H4 (cell line): ENCODE measurements at regions not wholly inside any gene's neighbourhood (a gene's known extent, or its start where the extent isn't known, plus 50 kb on each side); places are given as distances from the start of the nearest gene placed in this dataset.
A peak's percentile ranks its signal among the peaks of the same experiment; 100 is the strongest.
"Not testable (repeated sequence)": the region's sequence is repeated elsewhere in the genome, so short reads cannot be mapped to it uniquely, and the experiment has no call there.

Experiments
- DNase-seq: peaks from one replicate; pipeline ENCODE4 v3.0.0-alpha.2; 2015; ENCODE audit warnings: low spot score

DNA sequence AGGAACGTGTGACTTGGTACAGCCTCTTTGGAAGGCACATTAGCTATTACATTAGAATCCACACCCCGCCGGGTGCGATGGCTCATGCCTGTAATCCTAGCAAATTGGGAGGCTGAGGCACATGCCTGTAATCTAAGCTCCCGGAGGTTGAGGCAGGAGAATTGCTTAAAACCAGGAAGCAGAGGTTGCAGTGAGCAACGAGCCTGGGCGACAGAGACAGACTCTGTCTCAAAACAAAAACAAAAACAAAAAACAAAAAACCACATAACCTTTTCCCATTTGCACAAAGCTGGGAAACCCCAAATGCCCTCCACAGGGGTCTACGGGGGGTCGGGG is 82.7 kb upstream of the METTL9 start:
- not testable (repeated sequence) for DNase-seq

GRCh38 chr16:21517263-21517662 is 82.1 kb upstream of the METTL9 start:
- not testable (repeated sequence) for DNase-seq

GRCh38 chr16:21519361-21520133 is 79.8 kb upstream of the METTL9 start:
- not testable (repeated sequence) for DNase-seq

DNA sequence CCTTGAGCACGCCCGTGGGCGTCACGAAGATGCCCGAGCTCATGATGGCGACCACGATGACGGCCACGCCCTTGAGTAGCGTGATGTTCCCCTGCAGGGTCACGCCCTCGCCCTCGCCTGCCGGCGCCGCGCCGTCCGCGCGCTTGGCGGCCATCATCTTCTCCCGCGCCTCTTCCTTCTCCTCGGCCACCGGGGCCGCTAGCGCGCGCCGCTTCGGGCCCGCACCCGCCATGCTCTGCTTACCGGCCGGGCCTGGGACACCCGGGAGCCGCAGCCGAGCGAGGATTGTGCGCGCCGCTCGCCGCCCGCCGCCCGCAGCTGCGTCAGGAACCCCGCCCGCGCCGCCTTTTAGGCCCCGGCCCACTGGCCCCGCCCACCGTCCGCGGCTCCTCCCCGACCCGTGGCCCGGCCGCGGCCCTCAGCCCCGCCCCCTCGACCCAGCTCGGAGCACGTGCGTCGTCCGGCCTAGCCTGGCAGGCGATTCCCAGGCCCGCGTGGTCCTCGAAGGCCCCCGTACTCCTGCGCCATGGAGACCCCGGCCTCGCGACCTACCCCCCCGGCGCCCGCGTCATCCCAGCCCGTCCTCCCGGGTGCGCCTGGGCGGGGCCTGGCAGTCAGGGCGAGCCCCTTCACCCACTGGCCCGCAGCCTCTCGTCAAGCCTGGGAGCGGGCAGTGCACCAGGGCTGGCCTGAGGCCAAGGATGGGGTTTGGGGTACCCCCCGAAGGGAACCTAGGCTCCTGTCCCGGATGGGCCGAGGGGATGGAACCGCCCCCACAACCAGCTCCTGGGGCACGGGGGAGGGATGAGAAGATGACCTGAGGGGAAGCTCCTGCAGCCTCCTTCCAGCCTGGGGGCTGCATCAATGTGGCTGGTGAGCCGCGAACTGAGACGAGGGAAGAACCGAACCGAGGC is 79.0 kb upstream of the METTL9 start:
- DNase-seq, result peak; percentile 85

GRCh38 chr16:21521048-21521389 is 78.4 kb upstream of the METTL9 start:
- not testable (repeated sequence) for DNase-seq

DNA sequence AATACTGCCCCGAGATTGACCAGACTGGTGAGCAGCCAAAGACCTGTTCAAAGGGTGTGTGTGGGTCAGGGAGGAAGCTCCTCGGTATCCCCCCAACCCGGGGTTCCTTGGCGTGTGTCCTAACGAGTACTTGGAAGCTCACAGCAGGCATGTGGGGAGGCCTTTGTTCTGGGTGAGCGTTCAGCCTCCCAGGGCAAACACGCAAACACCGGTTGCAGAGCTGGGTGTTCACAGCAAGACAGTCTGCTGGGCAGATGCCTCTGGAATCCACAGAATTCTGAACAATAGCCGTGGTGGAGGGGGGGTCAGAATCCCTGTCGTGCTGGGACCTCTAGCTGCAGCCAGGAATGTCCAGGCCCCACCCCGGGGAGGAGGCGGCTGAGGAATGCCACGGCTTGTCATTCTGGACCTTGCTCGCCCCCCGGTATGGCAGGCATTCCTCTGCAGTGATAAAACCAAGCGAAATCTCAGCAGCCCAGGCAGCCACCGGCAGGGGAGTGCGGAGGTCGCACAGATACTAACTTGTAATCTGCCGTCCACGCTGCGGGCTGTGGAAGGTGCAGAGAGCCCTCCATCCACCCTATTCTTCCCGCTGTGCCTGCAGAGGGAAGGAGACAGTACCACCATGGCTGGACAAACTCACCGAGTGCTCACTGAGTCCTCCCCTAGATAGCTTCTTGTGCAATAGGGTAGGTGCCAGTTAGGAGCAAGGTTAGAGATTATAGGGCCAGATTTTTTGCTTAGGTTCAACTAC is 77.8 kb upstream of the METTL9 start:
- not testable (repeated sequence) for DNase-seq

GRCh38 chr16:21522846-21523245 is 76.5 kb upstream of the METTL9 start:
- DNase-seq, result not testable (repeated sequence)

GRCh38 chr16:21523411-21524067 is 75.8 kb upstream of the METTL9 start:
- DNase-seq, result no peak

DNA sequence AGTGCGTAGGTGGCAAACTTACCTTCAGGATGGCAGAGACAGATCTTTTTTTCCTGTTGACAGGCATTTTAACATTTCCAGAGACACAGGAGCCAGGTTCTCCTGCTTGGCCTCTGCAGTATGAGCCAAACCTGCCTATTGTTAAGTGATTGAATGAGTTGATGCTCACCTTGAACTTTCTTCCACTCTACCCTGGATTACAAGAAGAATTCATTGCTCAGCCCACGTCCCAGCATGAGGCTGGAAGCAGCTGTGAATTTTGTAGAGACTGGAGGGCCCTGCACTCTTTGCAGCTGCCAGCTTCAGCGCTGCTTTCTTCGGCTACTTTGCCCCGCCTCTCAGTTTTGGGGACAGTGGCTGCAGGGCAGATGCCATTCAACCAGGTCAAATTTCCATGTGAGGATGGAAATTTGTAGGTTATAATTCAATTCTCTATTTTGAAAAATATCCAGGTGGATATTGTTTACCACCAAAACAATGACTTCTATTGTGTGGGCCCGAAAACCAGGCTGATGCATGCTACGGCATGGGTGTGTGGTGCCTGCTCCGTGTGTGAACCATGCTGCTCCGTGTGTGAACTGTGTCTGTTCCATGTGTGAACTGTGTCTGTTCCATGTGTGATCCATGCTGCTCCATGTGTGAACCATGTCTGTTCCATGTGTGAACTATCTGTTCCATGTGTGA is 75.2 kb upstream of the METTL9 start:
- no peak for DNase-seq

DNA sequence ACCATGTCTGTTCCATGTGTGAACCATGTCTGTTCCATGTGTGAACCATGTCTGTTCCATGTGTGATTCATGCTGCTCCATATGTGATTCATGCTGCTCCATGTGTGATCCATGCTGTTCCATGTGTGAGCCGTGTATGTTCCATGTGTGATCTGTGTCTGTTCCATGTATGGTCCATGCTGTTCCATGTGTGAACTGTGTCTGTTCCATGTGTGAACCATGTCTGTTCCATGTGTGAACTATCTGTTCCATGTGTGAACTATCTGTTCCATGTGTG is 74.7 kb upstream of the METTL9 start:
- not testable (repeated sequence) for DNase-seq

- DNase-seq, result not testable (repeated sequence)
Observed at GRCh38 chr16:21525029-21525895, 74.1 kb upstream of the METTL9 start.

DNA sequence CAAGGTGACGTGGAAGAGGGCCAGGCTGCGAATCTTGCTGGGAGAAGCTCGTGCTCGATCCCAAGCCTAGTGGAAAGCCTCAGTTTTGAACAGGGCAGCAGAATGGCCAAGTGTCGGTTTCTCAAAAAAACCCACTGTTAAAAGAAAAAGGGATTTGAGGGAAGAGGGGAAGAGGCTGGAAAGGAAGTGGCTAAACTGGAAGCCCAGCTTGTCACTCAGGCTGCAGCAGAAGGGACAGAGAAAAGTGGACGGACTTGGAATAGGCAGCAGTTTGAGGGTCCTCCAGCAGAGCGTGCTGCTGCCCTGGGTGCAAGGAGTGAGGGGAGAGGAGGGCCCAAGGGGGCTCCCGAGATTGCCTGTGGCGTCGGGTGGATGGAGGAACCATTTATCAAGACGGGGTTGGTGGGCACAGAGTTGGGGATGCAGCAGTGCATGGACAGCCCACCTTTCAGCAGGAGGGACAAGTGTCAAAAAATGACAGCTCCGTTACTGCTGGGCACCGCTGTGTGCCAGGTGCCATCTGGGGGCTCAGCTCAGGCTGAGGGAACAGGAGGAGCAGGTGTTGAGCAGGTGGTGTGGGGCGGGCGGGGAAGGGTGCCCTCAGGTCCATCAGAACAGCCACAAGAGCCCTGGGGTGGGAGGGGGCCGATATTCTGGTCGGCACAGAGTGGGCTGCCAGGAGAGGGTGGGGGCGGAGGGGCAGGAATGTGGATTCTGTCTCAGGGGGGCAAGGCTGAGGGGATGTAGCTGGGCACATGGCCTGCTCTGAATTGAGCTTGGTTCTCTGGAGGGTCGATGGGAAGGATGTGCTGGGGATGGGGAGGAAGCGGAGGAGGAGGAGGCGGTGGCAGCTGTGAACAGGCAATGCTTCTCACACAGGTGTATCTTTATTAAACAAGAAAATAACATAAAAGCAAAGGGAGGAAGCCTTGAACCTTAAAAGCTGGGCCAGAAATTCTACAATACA is 73.1 kb upstream of the METTL9 start:
- not testable (repeated sequence) for DNase-seq

DNA sequence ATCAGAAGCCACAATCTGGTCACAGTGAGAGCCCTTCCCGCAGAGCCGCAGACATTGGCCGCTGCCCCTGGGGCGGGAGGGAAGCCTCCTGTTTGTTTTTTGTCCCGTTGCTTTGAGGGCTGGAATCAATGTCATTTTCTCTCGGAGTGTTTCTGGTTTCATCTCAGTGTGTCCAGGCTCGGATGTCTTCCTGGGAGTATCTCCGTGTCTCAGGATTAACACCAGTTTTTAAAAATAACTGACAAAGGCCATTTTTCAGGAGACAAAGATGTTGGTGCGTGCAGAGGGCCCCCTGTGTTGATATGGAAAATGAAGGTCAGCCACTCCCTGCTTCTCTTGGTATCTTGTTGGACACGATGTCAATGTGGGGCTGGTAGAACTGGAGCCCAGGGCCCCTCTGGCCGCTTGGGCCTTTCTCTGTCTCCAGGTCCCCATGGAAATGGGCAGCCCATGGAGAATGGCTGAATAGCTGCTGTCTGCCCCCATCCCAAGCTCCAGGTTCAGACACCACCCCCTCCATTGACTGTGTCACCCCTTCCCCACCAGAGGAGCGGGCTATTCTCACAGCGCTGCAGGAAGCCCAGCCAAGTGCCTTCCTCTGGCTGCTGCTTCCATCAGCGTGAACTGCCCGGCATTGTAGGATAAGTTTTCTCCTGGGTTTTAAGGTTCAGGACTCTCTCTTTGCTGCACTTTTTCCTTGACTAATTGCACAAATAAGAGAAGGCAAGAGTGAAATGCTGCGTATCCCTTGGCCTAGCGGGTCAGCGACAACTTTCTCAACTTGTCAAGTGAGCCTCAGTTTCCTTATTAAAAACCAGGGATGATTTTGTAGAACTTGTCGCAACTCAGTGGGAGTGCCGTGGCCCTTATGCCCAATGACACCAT is 72.2 kb upstream of the METTL9 start:
- no peak for DNase-seq

DNA sequence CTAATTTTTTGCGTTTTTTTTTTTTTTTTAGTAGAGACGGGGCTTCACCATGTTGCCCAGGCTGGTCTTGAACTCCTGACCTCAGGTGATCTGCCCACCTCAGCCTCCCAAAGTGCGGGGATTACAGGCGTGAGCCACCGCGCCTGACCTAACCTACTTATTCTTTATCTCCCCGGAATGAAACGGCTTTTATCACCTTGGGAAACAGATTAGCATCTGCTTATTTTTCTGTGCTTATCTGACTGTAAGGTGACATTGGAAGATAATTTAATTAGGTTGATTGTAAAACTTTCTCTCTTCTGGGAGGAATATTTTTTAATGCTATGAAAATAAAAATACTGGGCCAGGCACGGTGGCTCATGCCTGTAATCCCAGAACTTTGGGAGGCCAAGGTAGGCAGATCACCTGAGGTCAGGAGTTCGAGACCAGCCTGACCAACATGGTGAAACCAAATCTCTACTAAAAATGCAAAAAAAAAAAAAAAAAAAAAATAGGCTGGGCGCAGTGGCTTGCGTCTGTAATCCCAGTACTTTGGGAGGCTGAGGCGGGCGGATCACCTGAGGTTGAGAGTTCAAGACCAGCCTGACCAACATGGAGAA is 70.2 kb upstream of the METTL9 start:
- not testable (repeated sequence) for DNase-seq

GRCh38 chr16:21530729-21531383 is 68.5 kb upstream of the METTL9 start:
- not testable (repeated sequence) for DNase-seq

GRCh38 chr16:21532996-21533395 is 66.4 kb upstream of the METTL9 start:
- not testable (repeated sequence) for DNase-seq

- DNase-seq, result not testable (repeated sequence)
Observed at GRCh38 chr16:21533474-21533873, 65.9 kb upstream of the METTL9 start.
